ENCODE measurements at regions not wholly inside any gene's neighbourhood (a gene's known extent, or its start where the extent isn't known, plus 50 kb on each side); places are given as distances from the start of the nearest gene placed in this dataset.
A peak's percentile ranks its signal among the peaks of the same experiment; 100 is the strongest.
"Not testable (repeated sequence)": the region's sequence is repeated elsewhere in the genome, so short reads cannot be mapped to it uniquely, and the experiment has no call there.

- no peaks in the 10 kb centered on the region for H3K36me3 ChIP-seq (ENCODE audit: control insufficient read depth, insufficient read depth, low read length)
- H3K27me3 ChIP-seq (ENCODE audit: control insufficient read depth, insufficient read depth, low read length) = no peaks in the 10 kb centered on the region
- H3K9me3 ChIP-seq (ENCODE audit: control insufficient read depth, insufficient read depth, low read length) = no peaks in the 10 kb centered on the region
- WGBS (ENCODE audit: insufficient coverage) = 92% methylated on average over 12 of the region's 12 CpGs
- DNase-seq (ENCODE audit: low read depth in 4 of 6, low spot score in 6 of 6) = no peak
- no peaks in the 10 kb centered on the region for H3K4me1 ChIP-seq (ENCODE audit: control insufficient read depth, insufficient read depth, low read length)
- no peak overlapping the region for H3K4me3 ChIP-seq (ENCODE audit: low read depth, low read length)
- H3K27ac ChIP-seq (ENCODE audit: low read depth, low read length) = no peak overlapping the region
Measured at GRCh38 chr17:13837417-13837816, 231.9 kb upstream of the COX10 start.

GRCh38 chr17:13840254-13840653 lies 229.1 kb upstream of the COX10 start:
- WGBS (ENCODE audit: insufficient coverage) = no CpG with 5 or more reads among the region's 1 CpG
- H3K27me3 ChIP-seq (ENCODE audit: control insufficient read depth, insufficient read depth, low read length) = no peaks in the 10 kb centered on the region

GRCh38 chr17:13843862-13844635 lies 225.3 kb upstream of the COX10 start:
- Histone ChIP-seq H3K36me3 (ENCODE audit: control insufficient read depth, insufficient read depth, low read length) (no peaks in the 10 kb centered on the region), H3K9me3 (ENCODE audit: control insufficient read depth, insufficient read depth, low read length) (peaks cover 5% of the 10 kb centered on the region), H3K27ac (ENCODE audit: low read depth, low read length) (no peak overlapping the region), H3K4me1 (ENCODE audit: control insufficient read depth, insufficient read depth, low read length) (no peaks in the 10 kb centered on the region), H3K27me3 (ENCODE audit: control insufficient read depth, insufficient read depth, low read length) (no peaks in the 10 kb centered on the region), H3K4me3 (ENCODE audit: low read depth, low read length) (no peak overlapping the region)
- WGBS (ENCODE audit: insufficient coverage) = 83% methylated on average over 1 of the region's 4 CpGs
- no peak for DNase-seq (ENCODE audit: low read depth in 4 of 6, low spot score in 6 of 6)

More at GRCh38 chr17:13840254-13840653, 229.1 kb upstream of the COX10 start:
- H3K36me3 ChIP-seq (ENCODE audit: control insufficient read depth, insufficient read depth, low read length) = no peaks in the 10 kb centered on the region
- DNase-seq (ENCODE audit: low read depth in 4 of 6, low spot score in 6 of 6) = peak in 1 of 6 donors; percentile 78
- peaks cover 2% of the 10 kb centered on the region for H3K9me3 ChIP-seq (ENCODE audit: control insufficient read depth, insufficient read depth, low read length)
- no peaks in the 10 kb centered on the region for H3K4me1 ChIP-seq (ENCODE audit: control insufficient read depth, insufficient read depth, low read length)
- no peak overlapping the region for H3K4me3 ChIP-seq (ENCODE audit: low read depth, low read length)
- H3K27ac ChIP-seq (ENCODE audit: low read depth, low read length) = no peak overlapping the region

GRCh38 chr17:13851889-13852288 lies 217.4 kb upstream of the COX10 start:
- no CpG with 5 or more reads among the region's 1 CpG for WGBS (ENCODE audit: insufficient coverage)
- DNase-seq (ENCODE audit: low read depth in 4 of 6, low spot score in 6 of 6) = no peak
- Histone ChIP-seq H3K27ac (ENCODE audit: low read depth, low read length) (no peak overlapping the region), H3K27me3 (ENCODE audit: control insufficient read depth, insufficient read depth, low read length) (no peaks in the 10 kb centered on the region), H3K36me3 (ENCODE audit: control insufficient read depth, insufficient read depth, low read length) (no peaks in the 10 kb centered on the region), H3K4me1 (ENCODE audit: control insufficient read depth, insufficient read depth, low read length) (no peaks in the 10 kb centered on the region), H3K9me3 (ENCODE audit: control insufficient read depth, insufficient read depth, low read length) (peaks cover 3% of the 10 kb centered on the region), H3K4me3 (ENCODE audit: low read depth, low read length) (no peak overlapping the region)

GRCh38 chr17:13855730-13856129 lies 213.6 kb upstream of the COX10 start:
- not testable (repeated sequence) for H3K27me3 ChIP-seq (ENCODE audit: control insufficient read depth, insufficient read depth, low read length); H3K4me1 ChIP-seq (ENCODE audit: control insufficient read depth, insufficient read depth, low read length); H3K27ac ChIP-seq (ENCODE audit: low read depth, low read length); H3K36me3 ChIP-seq (ENCODE audit: control insufficient read depth, insufficient read depth, low read length); DNase-seq (ENCODE audit: low read depth in 4 of 6, low spot score in 6 of 6); H3K9me3 ChIP-seq (ENCODE audit: control insufficient read depth, insufficient read depth, low read length); H3K4me3 ChIP-seq (ENCODE audit: low read depth, low read length)
- 87% methylated on average over 4 of the region's 4 CpGs for WGBS (ENCODE audit: insufficient coverage)

- Histone ChIP-seq H3K27ac (ENCODE audit: low read depth, low read length) (no peak overlapping the region), H3K36me3 (ENCODE audit: control insufficient read depth, insufficient read depth, low read length) (no peaks in the 10 kb centered on the region), H3K4me1 (ENCODE audit: control insufficient read depth, insufficient read depth, low read length) (no peaks in the 10 kb centered on the region), H3K4me3 (ENCODE audit: low read depth, low read length) (no peak overlapping the region), H3K9me3 (ENCODE audit: control insufficient read depth, insufficient read depth, low read length) (no peaks in the 10 kb centered on the region), H3K27me3 (ENCODE audit: control insufficient read depth, insufficient read depth, low read length) (no peaks in the 10 kb centered on the region)
- no CpG with 5 or more reads among the region's 3 CpGs for WGBS (ENCODE audit: insufficient coverage)
- no peak for DNase-seq (ENCODE audit: low read depth in 4 of 6, low spot score in 6 of 6)
Measured at GRCh38 chr17:13862346-13862745, 207.0 kb upstream of the COX10 start.

GRCh38 chr17:13863436-13863835 lies 205.9 kb upstream of the COX10 start:
- no peaks in the 10 kb centered on the region for H3K36me3 ChIP-seq (ENCODE audit: control insufficient read depth, insufficient read depth, low read length)
- no peak overlapping the region for H3K27ac ChIP-seq (ENCODE audit: low read depth, low read length)
- no peak overlapping the region for H3K4me3 ChIP-seq (ENCODE audit: low read depth, low read length)
- DNase-seq (ENCODE audit: low read depth in 4 of 6, low spot score in 6 of 6) = peak in 2 of 6 donors; percentile 32 to 81
- no peaks in the 10 kb centered on the region for H3K4me1 ChIP-seq (ENCODE audit: control insufficient read depth, insufficient read depth, low read length)
- WGBS (ENCODE audit: insufficient coverage) = no CpG with 5 or more reads among the region's 3 CpGs
- H3K27me3 ChIP-seq (ENCODE audit: control insufficient read depth, insufficient read depth, low read length) = no peaks in the 10 kb centered on the region
- peaks cover 4% of the 10 kb centered on the region for H3K9me3 ChIP-seq (ENCODE audit: control insufficient read depth, insufficient read depth, low read length)

- Histone ChIP-seq H3K27ac (ENCODE audit: low read depth, low read length) (no peak overlapping the region), H3K27me3 (ENCODE audit: control insufficient read depth, insufficient read depth, low read length) (no peaks in the 10 kb centered on the region), H3K4me1 (ENCODE audit: control insufficient read depth, insufficient read depth, low read length) (peaks cover 1% of the 10 kb centered on the region), H3K36me3 (ENCODE audit: control insufficient read depth, insufficient read depth, low read length) (no peaks in the 10 kb centered on the region), H3K4me3 (ENCODE audit: low read depth, low read length) (no peak overlapping the region), H3K9me3 (ENCODE audit: control insufficient read depth, insufficient read depth, low read length) (peaks cover 4% of the 10 kb centered on the region)
- 40% methylated on average over 2 of the region's 3 CpGs for WGBS (ENCODE audit: insufficient coverage)
- peak in 1 of 6 donors; percentile 7 for DNase-seq (ENCODE audit: low read depth in 4 of 6, low spot score in 6 of 6)
Measured at GRCh38 chr17:13864521-13864920, 204.8 kb upstream of the COX10 start.

GRCh38 chr17:13865650-13866049 lies 203.7 kb upstream of the COX10 start:
- Histone ChIP-seq H3K9me3 (ENCODE audit: control insufficient read depth, insufficient read depth, low read length) (peaks cover 4% of the 10 kb centered on the region), H3K27me3 (ENCODE audit: control insufficient read depth, insufficient read depth, low read length) (no peaks in the 10 kb centered on the region), H3K27ac (ENCODE audit: low read depth, low read length) (no peak overlapping the region), H3K4me1 (ENCODE audit: control insufficient read depth, insufficient read depth, low read length) (peaks cover 9% of the 10 kb centered on the region), H3K4me3 (ENCODE audit: low read depth, low read length) (no peak overlapping the region), H3K36me3 (ENCODE audit: control insufficient read depth, insufficient read depth, low read length) (no peaks in the 10 kb centered on the region)
- DNase-seq (ENCODE audit: low read depth in 4 of 6, low spot score in 6 of 6) = no peak
- 96% methylated on average over 2 of the region's 2 CpGs for WGBS (ENCODE audit: insufficient coverage)

- 14% methylated on average over 7 of the region's 9 CpGs for WGBS (ENCODE audit: insufficient coverage)
- Histone ChIP-seq H3K27ac (ENCODE audit: low read depth, low read length) (no peak overlapping the region), H3K27me3 (ENCODE audit: control insufficient read depth, insufficient read depth, low read length) (no peaks in the 10 kb centered on the region), H3K9me3 (ENCODE audit: control insufficient read depth, insufficient read depth, low read length) (peaks cover 4% of the 10 kb centered on the region), H3K36me3 (ENCODE audit: control insufficient read depth, insufficient read depth, low read length) (no peaks in the 10 kb centered on the region), H3K4me1 (ENCODE audit: control insufficient read depth, insufficient read depth, low read length) (peaks cover 9% of the 10 kb centered on the region), H3K4me3 (ENCODE audit: low read depth, low read length) (no peak overlapping the region)
- peak in 4 of 6 donors; percentile 23 to 93 (median 38) for DNase-seq (ENCODE audit: low read depth in 4 of 6, low spot score in 6 of 6)
Measured at GRCh38 chr17:13869331-13869940, 199.9 kb upstream of the COX10 start.
